GM12878 (cell line): ENCODE measurements at regions not wholly inside any gene's neighbourhood (a gene's known extent, or its start where the extent isn't known, plus 50 kb on each side); places are given as distances from the start of the nearest gene placed in this dataset.
A peak's percentile ranks its signal among the peaks of the same experiment; 100 is the strongest.

Experiments used
- ATAC-seq: fragments of 200-7000 bp; cut with Tn5 transposase; 3 replicates; pipeline ENCODE4 v1.9.1; 2020; ENCODE audit warnings: mild to moderate bottlenecking, moderate library complexity
- BruUV-seq: library from RNA; stranded (reverse); fragments of 400-500 nt; replicated peaks from 2 replicates; lab custom pipeline; 2021; lab: Mats Ljungman, UMichigan
- CTCF ChIA-PET: fragments of 300-600 bp; sonication (Branson Sonifier 250); formaldehyde crosslinking; extraction: SDS; loops from one replicate; lab custom pipeline; 2021; ENCODE audit warnings: inconsistent platforms; lab: Yijun Ruan, JAX
- POLR2A ChIA-PET: fragments of 350-600 bp; formaldehyde crosslinking; extraction: SDS; loops from one replicate; lab custom pipeline; 2021; ENCODE audit warnings: inconsistent platforms; lab: Charles Lee
- RAD21 ChIA-PET: fragments of 300-600 bp; sonication (Branson Sonifier 250); formaldehyde crosslinking; loops from one replicate; lab custom pipeline; 2023; ENCODE audit warnings: antibody characterized with exemption; ENCODE audit not compliant: unreplicated experiment; lab: Charles Lee
- SMC1A ChIA-PET: fragments of 300-600 bp; sonication (Branson Sonifier 250); formaldehyde crosslinking; loops from one replicate; lab custom pipeline; 2023; ENCODE audit not compliant: unreplicated experiment, uncharacterized antibody; lab: Charles Lee
- DNase-seq: peaks from one replicate; pipeline ENCODE4 v3.0.0-alpha.2; 2011; ENCODE audit warnings: low read depth, low spot score
- FAIRE-seq: peaks from 3 replicates; lab custom pipeline; 2011; peaks lifted over from hg19 to GRCh38; lab: Jason Lieb, UNC
- H2AFZ ChIP-seq: 2 replicates; pipeline ENCODE4 v1.6.0; 2011; ENCODE audit warnings: low read depth, low read length, control low read depth; ENCODE audit not compliant: control insufficient read depth
- H3K27ac ChIP-seq: 2 replicates; pipeline ENCODE4 v1.5.1; 2011; ENCODE audit warnings: control low read depth; ENCODE audit not compliant: control insufficient read depth, insufficient read depth
- H3K27me3 ChIP-seq, 2 experiments: replicated peaks in 1 of 2; 2 replicates each; pipeline versions ENCODE4 v1.6.0 to v1.6.1; 2011; ENCODE audit warnings: low read length in 1 of 2; ENCODE audit not compliant: control insufficient read depth in 2 of 2, insufficient read depth in 2 of 2
- H3K36me3 ChIP-seq, 2 experiments: 2 replicates each; pipeline ENCODE4 v1.5.1; 2011; ENCODE audit warnings: low read length in 1 of 2; ENCODE audit not compliant: control insufficient read depth in 2 of 2, insufficient read depth in 2 of 2
- H3K4me1 ChIP-seq: 2 replicates; pipeline ENCODE4 v1.6.1; 2011; ENCODE audit warnings: mild to moderate bottlenecking, low read length, moderate library complexity, mixed read lengths; ENCODE audit not compliant: control insufficient read depth, insufficient read depth
- H3K4me2 ChIP-seq: 2 replicates; pipeline ENCODE4 v1.6.0; 2011; ENCODE audit warnings: control low read depth; ENCODE audit not compliant: control insufficient read depth, insufficient read depth
- H3K4me3 ChIP-seq: fragments of 200-600 bp; sonication (generic); 2 replicates; pipeline ENCODE4 v1.5.1; 2016
- H3K79me2 ChIP-seq: 2 replicates; pipeline ENCODE4 v1.6.0; 2011; ENCODE audit warnings: low read length; ENCODE audit not compliant: control insufficient read depth, insufficient read depth
- H3K9ac ChIP-seq: 2 replicates; pipeline ENCODE4 v1.8.0; 2011; ENCODE audit warnings: low read length, control low read depth, mixed read lengths; ENCODE audit not compliant: control insufficient read depth, insufficient read depth
- H3K9me3 ChIP-seq: replicated peaks from 3 replicates; pipeline ENCODE4 v1.5.1; 2011; ENCODE audit warnings: mild to moderate bottlenecking, low read length; ENCODE audit not compliant: control insufficient read depth, insufficient read depth
- H4K20me1 ChIP-seq: 2 replicates; pipeline ENCODE4 v1.6.0; 2011; ENCODE audit not compliant: control insufficient read depth, insufficient read depth
- EP300 ChIP-seq, 2 experiments: fragments of 150-350 bp in 1 of 2; IDR thresholded peaks; 2 replicates each; pipeline ENCODE4 v1.6.1; 2011 to 2012; ENCODE audit warnings: low read depth in 2 of 2, low read length in 2 of 2, borderline replicate concordance in 1 of 2, improper control_type of control experiment in 1 of 2, inconsistent platforms in 1 of 2; ENCODE audit not compliant: control insufficient read depth in 1 of 2
- EZH2 ChIP-seq: IDR thresholded peaks from 2 replicates; pipeline ENCODE4 v1.6.1; 2012; ENCODE audit warnings: low read depth, mild to moderate bottlenecking, control low read depth, inconsistent platforms, low read length, borderline replicate concordance; ENCODE audit not compliant: control insufficient read depth
- RUNX3 ChIP-seq: IDR thresholded peaks from 2 replicates; pipeline ENCODE4 v1.6.1; 2012; ENCODE audit warnings: low read length, inconsistent platforms
- WGBS: methylation state at CpG from one replicate; pipeline ENCODE4 v1.1.6; 2016; ENCODE audit warnings: low lambda C conversion rate; ENCODE audit not compliant: insufficient replicate concordance, insufficient coverage; ENCODE audit errors: missing lambda C conversion rate; 5-methylcytosine and 5-hydroxymethylcytosine counted together
- in situ Hi-C: fragments of 300-500 bp; cut with MboI; formaldehyde crosslinking; loops from 9 replicates; pipeline ENCODE4 v1.14.3; 2018; ENCODE audit warnings: mixed read lengths
- intact Hi-C: fragments of 100-400 bp; cut with micrococcal nuclease; formaldehyde crosslinking; loops from one replicate; pipeline ENCODE4 v1.14.2; 2022; ENCODE audit not compliant: unreplicated experiment
- TF ChIP-seq, protein P1 (sequence below): fragments of 450-650 bp; IDR thresholded peaks from 2 replicates; pipeline ENCODE4 v1.6.1; 2016; ENCODE audit warnings: mild to moderate bottlenecking, moderate library complexity, borderline replicate concordance
- TF ChIP-seq, protein P2 (sequence below): fragments of 450-650 bp; IDR thresholded peaks from 2 replicates; pipeline ENCODE4 v1.6.1; 2016; ENCODE audit warnings: mild to moderate bottlenecking

DNA sequence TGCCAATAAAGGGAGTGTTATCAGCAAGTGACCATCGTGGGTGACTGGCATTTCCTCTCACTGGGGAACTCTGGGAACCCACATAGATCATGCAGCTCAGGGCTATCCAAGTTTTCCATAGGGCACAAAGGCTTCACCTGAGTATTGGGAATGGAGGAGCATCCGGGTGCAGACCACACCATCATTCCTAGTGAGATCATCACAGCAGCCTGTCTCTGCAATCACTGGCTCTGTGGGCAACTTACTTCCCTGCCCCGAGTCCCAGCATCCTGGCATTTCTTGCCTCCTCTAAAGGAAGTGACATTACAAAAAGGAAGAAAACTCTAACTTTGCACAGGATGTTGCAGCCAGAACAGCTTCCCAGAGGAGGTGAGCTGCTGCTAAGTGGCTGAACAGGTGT, 80.6 kb upstream of the SHB start:
- DNase-seq (no peak), ATAC-seq (no peak), FAIRE-seq (no peak)
- in situ Hi-C loops, result no loop called here
- no peaks in the 10 kb centered on the region for H3K9me3 ChIP-seq
- TF ChIP-seq, protein P1, sequence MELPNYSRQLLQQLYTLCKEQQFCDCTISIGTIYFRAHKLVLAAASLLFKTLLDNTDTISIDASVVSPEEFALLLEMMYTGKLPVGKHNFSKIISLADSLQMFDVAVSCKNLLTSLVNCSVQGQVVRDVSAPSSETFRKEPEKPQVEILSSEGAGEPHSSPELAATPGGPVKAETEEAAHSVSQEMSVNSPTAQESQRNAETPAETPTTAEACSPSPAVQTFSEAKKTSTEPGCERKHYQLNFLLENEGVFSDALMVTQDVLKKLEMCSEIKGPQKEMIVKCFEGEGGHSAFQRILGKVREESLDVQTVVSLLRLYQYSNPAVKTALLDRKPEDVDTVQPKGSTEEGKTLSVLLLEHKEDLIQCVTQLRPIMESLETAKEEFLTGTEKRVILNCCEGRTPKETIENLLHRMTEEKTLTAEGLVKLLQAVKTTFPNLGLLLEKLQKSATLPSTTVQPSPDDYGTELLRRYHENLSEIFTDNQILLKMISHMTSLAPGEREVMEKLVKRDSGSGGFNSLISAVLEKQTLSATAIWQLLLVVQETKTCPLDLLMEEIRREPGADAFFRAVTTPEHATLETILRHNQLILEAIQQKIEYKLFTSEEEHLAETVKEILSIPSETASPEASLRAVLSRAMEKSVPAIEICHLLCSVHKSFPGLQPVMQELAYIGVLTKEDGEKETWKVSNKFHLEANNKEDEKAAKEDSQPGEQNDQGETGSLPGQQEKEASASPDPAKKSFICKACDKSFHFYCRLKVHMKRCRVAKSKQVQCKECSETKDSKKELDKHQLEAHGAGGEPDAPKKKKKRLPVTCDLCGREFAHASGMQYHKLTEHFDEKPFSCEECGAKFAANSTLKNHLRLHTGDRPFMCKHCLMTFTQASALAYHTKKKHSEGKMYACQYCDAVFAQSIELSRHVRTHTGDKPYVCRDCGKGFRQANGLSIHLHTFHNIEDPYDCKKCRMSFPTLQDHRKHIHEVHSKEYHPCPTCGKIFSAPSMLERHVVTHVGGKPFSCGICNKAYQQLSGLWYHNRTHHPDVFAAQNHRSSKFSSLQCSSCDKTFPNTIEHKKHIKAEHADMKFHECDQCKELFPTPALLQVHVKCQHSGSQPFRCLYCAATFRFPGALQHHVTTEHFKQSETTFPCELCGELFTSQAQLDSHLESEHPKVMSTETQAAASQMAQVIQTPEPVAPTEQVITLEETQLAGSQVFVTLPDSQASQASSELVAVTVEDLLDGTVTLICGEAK, result no peak
- TF ChIP-seq RUNX3, result no peak
- no peak for TF ChIP-seq EZH2
- TF ChIP-seq, protein P2, sequence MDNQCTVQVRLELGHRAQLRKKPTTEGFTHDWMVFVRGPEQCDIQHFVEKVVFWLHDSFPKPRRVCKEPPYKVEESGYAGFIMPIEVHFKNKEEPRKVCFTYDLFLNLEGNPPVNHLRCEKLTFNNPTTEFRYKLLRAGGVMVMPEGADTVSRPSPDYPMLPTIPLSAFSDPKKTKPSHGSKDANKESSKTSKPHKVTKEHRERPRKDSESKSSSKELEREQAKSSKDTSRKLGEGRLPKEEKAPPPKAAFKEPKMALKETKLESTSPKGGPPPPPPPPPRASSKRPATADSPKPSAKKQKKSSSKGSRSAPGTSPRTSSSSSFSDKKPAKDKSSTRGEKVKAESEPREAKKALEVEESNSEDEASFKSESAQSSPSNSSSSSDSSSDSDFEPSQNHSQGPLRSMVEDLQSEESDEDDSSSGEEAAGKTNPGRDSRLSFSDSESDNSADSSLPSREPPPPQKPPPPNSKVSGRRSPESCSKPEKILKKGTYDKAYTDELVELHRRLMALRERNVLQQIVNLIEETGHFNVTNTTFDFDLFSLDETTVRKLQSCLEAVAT, result 0 out of 2 replicates have a peak, but pooled peaks have one; percentile 21
- TF ChIP-seq EP300 (IDR thresholded peaks at IDR 0.05; ENCODE audit: borderline replicate concordance in 1 of 2, control insufficient read depth in 1 of 2, low read depth in 2 of 2, low read length in 2 of 2), result no peak
- SMC1A ChIA-PET, result interaction anchor here (0.9 to 2.9 kb wide), 5 partner anchors 8 to 62 kb away, joined by 4 to 13 read pairs (median 4); no protein-coding TSS in a partner anchor
- POLR2A ChIA-PET, result interaction anchor here (0.7 to 2.3 kb wide), 2 partner anchors 8 to 26 kb away, joined by 3 to 6 read pairs; no protein-coding TSS in a partner anchor
- H3K4me3 ChIP-seq, result no peak overlapping the region
- no peak overlapping the region for H3K9ac ChIP-seq
- no TSS peak for BruUV-seq
- intact Hi-C loops, result no loop called here
- H2AFZ ChIP-seq, result no peak overlapping the region
- no peaks in the 10 kb centered on the region for H3K79me2 ChIP-seq
- no peaks in the 10 kb centered on the region for H3K4me1 ChIP-seq
- H3K36me3 ChIP-seq, result no peaks in the 10 kb centered on the region
- H3K4me2 ChIP-seq, result no peak overlapping the region
- RAD21 ChIA-PET, result interaction anchor here (0.9 to 3.4 kb wide), 4 partner anchors 9 to 58 kb away, joined by 3 to 12 read pairs (median 6); no protein-coding TSS in a partner anchor
- WGBS, result 0% methylated on average over 3 of the region's 3 CpGs
- H3K27ac ChIP-seq, result no peak overlapping the region
- H3K27me3 ChIP-seq, result no peaks in the 10 kb centered on the region; a peak in 1 of 4 replicates
- H4K20me1 ChIP-seq, result no peaks in the 10 kb centered on the region
- CTCF ChIA-PET, result interaction anchor here (0.9 to 7.4 kb wide), 4 partner anchors 9 to 60 kb away, joined by 3 to 43 read pairs (median 4); no protein-coding TSS in a partner anchor
